Left forelimb (tissue), 1 donor: ENCODE measurements at regions not wholly inside any gene's neighbourhood (a gene's known extent, or its start where the extent isn't known, plus 50 kb on each side); places are given as distances from the start of the nearest gene placed in this dataset.

Experiments used
- DNase-seq: peaks from one replicate; pipeline ENCODE4 v3.0.0-alpha.2; 2018; ENCODE audit warnings: low spot score

DNA sequence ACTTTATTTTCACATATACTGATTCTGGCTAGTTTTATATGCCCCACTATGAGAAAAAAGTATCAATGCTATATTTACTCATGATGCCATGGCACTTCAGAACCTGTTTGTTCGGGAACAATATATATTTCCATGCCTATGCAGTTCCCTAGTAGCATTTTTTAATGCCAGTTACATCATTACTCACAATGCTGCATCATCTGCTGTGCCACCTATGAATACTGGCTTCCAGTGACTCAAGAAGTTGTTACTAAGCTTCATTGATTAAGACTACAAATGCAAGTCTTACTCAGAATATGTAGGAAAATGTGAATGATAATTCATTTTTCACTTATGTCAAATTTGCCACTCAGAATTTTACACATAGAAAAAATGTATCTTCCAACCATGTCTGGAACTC lies 97.9 kb downstream of the MAFB start:
- DNase-seq: no peak

DNA sequence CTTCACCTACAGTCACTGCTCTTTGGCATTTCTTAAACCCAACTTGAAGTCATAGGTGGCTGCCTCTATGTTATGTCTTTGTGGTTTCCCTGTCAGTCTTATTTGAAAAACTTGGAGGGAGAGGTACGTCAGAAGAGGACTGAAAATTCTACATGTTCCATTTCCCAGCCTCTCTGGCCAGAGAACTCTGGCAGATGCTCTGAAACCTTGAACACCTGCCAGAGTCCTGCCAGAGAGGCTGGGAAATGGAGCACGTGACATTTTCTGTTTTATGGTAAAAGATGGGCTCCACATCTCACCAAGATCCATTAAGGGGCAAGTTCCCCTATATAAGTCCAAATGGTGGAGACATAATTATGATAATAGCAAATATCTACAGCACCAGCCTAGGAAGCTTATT lies 99.5 kb downstream of the MAFB start:
- DNase-seq: no peak

DNA sequence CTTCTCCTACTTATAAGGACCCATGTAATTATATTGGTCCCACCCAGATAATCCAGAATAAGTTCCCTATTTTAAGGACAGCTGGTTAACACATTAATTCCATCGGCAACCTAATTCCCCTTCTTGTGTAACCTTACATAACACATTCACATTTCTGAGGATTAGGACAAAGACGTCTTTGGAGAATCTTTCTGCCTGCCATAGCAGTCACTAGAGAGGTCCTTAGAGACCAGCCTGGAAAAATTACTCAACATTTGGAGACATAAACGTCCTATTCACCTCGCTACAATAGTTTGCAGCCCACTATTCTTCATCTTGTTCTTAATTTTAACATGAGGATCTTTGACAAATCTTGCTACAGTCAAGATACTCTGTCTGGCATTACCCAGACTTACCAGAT lies 100.1 kb downstream of the MAFB start:
- DNase-seq: no peak

DNA sequence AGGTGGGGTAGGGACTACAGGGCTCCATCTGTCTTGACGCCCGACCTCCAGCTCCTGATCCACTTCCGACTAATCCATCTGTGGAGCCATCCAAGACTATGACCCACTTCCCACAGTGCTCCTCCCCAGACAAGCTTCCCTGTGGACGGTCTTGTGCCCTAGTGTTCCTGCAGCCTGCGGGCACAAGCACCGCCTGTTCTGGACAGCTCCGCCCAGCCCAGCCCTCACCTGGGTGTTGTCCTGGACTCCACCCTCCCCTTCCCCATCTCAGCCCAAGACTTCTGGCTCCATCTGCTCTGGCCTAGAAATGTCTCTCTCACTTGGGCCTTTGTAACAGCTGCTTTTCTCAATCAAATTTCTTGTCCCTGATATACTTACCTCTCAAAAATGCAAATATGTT lies 102.0 kb downstream of the MAFB start:
- DNase-seq: no peak

DNA sequence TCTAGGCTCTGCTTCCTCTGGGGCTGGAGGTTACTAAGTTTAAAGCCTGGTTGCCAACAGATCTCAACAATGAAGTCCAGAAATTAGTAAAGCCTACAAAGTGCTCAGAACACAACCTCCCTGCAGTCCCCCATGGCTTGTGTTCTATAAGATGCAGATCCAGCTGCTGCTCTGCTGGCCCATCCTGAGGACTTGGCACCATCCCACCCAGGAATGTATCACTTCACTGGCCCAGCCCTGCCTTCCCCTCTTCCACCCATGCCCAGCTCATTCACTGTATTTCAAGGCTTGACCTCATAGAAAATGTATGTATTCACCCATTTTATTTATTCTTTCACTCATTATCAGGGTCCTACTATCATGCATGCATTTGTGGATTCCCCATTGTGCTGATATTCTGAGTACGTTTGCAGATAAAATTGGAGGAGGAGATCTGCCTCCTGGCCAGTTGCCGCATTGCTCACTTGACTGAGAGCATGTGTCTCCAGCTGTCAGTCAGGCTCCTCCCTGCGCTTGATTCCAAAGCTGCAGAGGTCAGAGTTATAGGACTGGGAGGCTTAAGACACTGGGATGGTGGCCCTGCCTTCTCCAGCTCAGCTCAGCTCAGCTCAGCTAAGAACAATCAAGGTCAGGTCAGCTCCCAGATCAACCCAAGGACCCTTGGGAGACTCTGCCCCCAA lies 104.8 kb downstream of the MAFB start:
- no peak for DNase-seq

DNA sequence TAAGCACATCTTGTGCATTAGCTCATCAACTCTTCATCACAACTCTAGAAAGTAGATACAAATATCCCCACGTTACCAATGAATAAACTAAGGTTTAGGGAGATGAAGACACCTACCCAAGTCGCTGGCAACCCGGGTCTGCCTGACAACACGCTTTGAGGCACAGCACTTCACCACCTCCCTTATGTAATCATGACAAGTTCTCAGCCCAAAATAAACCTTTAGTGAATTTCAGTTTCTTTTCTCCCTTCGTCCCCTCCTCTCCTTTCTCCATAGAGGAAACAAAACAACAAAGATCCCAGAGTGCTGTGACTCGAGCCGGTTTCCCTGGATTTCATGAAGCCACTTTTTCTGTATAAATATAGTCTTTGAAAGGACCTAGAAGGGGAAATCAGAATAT lies 105.4 kb downstream of the MAFB start:
- DNase-seq: no peak

DNA sequence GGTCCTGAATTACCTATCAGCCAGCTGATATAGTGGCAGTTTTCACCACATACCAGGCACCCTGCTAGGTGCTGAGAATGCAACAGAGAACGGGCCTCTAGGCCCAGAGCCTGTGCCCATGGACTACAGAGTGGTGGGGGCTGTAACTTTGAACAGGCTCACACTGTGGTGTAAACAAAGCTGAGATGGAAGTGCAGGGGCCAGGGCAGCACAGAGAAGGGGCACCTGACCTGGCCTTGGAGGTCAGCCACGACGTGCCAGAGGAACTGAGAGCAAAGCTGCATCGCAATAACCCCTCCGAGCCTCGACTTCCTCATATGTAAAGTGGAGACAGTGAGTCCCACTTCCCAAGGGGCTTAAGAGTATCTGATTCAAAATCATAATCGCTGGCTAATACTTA lies 105.8 kb downstream of the MAFB start:
- DNase-seq: no peak

DNA sequence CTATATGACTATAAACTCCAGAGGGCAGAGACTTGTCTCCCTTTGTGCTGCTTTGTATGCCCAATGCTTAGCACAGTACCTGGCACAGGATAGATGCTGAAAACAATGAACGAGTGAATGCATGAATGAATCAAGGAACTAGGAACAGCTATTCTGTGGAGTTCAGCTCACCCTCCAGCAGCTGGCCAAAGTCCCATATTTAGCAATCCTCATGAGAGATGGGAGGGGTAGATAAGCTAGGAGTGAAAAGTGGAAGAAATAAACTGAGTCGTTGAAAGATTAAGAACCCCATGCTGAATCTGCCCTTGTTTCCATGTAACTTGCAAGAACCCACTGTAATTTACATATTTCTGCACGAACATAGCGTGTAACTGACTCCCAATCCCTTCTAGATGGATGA lies 106.5 kb downstream of the MAFB start:
- no peak for DNase-seq

DNA sequence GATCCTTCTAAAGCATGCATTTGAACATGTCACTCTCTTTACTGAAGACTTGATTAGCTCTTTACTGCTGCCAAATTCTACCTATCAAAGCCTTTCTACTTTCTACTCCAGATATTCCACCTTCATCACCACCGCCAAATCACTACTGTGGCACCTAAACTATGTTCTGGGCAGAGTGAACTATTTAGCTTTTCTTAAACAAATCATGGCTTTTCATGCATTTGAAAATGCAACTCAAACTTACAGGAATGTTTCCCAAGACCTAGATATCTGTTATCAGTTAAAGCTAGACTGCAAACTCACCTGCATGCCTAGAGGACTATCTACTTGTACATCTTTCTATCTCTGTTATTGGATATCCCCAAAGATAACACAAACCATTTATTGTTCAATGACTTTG lies 109.3 kb downstream of the MAFB start:
- DNase-seq: no peak

DNA sequence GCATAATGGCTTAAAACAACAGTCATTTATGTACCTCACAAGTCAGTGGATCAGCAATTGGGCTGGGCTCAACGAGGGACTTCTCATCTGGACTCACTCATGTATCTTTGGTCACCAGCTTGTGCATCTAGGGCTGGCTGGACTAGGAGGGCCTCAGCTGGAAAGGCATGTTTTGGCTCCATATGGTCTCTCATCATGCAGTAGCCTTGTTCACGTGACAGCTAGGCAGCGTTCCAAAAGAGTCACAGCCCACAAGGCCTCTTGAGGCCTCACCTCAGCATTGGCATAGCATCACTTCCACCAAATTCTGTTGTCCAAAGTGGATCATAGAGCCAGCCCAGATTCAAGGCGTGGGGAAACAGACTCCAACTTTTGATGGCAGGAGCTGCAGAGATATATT lies 110.1 kb downstream of the MAFB start:
- DNase-seq: no peak

DNA sequence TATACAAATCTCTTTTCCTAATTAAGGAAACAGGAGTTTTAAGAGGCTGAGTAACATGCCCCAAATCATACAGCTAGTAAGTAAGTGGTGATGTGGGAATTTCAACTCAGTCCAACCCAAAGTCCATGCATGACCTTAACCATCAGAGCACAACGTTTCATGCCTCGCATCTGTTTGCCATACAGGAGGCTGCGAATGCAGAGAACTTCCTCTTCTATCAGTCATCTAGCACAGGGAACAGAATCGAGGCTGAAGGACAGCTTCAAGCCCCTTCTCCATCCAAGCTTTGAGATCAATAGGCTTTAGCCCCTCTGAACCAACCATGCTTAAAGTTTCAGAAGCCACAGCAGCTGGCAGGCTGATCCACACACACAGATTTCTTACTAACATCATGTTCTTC lies 113.2 kb downstream of the MAFB start:
- DNase-seq: no peak

DNA sequence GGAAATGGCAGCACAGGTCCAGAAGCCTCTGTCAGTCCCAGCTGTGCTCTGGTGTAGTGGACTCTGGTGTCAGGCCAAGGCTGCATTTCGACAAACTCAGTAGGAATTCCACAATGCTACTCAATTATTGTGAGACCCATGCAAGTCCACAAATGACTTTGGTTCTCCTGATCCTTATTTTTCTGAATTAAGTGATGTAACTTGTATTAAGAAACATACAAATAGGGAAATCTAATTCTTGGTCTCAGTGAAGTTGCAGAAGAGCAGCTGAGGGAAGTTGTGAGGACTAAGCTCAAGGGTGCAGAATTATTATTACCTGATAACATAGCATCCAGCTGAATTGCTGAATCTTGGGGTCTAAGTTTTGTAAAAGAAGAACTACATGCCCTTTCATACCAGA lies 116.8 kb downstream of the MAFB start:
- no peak for DNase-seq

DNA sequence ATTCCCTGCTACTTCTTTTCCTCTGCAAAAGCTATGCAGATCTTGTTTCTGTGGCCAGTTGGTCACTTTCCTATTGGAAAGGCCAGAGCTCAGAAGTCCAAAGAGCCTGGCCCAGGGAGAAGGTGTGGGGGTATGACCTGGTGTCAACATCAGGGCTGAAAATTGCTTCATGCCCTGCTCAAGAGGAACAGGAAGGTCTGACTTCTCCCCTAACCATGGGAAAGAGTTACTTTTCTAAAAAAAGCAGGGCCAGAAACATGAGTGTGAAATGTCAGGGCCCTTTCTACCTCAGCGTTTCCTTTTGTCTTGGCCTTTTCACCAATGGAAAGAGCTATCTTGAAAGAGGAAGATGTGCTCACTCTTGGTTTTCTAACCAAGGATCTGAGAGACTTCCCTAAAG lies 117.4 kb downstream of the MAFB start:
- no peak for DNase-seq

DNA sequence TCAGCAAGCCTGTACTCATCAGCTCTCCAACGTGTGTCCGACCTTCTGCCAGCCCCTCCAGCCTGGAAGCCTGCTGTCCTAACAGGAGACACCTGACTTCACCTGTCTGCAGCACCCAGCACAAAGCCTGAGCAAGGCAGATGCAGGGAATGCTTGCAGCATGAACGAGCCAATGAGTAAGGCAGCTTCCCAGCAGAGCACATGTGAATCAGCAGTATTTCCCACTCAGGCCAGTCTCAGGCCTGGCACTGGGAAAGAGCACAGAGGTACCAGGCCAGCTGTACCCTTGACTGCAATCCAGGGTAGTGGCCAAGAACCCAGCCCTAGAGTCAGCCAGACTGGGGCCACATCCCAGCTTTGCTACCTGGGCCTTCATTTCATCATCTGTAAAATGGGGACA lies 120.8 kb downstream of the MAFB start:
- no peak for DNase-seq

DNA sequence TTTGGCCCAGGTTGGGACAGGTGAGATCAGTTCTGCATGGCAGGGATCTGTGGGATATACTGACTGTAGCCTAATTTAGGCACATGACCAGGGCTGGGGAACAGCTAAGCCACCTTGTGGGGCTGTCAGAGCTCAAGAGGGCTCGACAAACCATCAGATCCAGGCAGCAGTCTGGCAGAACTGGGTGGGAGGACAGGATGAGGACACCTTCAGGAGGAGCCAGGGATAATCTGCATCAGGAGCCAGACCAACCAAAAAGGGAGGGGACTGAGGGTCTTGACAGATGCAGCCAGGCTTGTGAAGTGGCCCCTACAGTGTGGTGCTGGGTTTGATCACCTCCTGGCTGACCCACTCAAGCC lies 123.4 kb downstream of the MAFB start:
- no peak for DNase-seq

DNA sequence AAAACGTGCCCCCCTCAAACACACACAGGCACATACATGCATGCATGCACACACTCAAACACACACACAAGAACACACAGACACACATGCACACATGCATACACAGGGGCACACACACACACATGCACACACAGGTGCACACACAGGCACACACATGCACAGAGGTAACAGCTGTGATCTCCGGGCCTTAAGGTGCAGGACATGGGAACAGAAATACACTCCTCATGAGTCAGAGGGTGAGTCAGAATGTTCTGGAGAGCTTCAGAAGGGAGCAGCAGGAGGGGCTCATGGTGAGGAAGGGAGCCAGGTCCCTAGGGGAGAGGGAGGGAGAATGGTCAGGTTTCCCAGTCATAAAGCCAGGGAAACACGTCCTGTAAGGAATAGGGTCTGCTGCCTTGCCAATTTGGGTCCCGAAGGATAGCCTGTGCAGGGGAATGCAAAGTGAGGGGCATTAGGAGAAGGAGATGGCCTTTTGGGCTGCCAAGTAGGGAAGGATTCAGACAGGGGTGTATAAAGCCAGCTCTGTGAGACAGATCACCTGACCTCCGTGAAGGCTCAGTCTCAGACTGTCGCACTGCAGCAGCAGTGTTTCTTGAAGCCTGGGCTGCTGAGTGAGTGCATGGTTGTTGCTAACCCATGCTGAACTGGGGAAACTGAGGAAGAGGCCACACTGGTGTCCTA lies 123.9 kb downstream of the MAFB start:
- DNase-seq: no peak

DNA sequence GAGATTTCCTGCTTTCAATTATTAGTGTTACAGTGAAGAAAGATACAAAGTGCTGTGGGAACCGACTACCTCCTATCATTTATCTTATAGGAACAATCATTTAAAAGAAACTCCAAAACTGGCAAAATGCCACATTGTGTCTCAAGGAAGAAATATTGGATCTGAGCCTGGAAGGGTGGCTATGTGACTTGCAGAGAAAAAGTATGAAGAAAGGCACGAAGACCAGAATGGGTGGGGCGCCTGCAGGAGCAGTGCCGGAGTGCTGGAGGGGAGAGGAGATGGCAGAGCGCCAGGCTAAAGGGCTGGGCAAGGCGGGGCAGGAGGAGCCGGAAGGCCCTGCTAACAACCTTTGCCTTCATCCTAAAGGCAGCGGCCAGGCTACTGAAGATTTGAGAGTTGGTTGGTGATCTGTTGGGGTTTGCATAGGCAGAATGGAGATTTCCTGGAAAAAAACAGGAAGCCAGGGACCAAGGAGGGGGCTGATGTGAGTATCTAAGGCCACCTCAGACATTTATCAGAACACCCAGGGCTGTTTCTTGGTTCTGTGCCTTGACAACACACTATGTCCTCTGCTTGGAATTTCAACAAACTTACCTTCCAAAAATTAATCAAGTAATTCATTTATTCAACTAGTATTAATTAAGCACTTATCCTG lies 125.6 kb downstream of the MAFB start:
- no peak for DNase-seq

DNA sequence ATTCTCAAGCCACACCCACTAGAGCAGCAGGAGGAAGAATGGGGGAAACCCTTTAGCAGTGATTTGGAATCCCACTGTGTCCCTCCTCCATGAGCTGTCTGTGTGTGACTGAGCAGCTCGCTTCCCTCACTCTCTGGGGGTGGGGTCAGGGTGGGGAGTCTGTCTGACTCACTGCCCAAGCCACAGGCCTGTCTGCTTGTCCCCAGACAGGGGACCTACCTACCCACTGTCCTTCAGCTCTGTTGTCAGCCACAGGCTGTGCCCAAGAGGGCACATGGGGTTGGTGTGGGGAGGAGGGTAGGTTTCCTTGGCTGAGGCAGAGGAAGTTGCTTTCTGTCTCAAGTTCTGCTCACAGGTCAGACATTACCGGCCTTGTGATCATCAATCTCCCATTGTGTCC lies 127.0 kb downstream of the MAFB start:
- DNase-seq: no peak

DNA sequence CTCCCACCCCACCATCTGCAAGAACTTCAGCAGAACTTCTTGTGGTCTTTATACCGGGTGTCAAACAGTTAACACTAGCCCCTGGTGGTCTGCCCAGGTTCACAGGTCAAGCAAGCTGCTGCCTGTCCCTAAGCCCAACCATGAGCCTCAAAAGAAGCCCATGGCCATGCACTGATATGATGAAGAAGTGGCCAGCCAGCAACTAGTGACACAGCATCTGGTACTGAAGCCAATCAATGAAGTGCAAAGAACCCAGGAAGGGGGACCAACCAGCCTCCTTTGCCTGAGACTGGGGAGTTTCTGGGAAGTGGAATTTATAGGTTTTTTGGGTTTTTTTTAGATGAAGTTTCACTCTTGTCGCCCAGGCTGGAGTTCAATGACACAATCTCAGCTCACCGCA lies 127.8 kb downstream of the MAFB start:
- DNase-seq: no peak

DNA sequence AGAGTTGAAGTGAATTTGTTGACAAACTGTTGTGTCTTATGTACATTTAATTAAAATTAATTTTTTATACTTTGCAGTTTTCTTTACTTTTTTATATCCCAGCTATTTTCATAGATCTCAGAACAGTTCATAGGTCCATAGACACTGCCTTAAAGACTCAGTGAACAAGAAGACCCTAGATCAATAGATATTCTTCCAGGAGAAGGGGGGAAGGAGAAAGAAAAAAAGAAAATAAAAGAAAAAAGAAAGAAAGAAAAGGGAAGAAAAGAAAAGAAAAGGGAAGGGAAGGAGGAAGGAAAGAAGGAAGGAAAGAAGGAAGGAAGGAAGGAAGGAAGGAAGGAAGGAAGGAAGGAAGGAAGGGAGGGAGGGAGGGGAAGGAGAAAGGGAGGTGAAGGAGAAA lies 130.8 kb downstream of the MAFB start:
- no peak for DNase-seq

DNA sequence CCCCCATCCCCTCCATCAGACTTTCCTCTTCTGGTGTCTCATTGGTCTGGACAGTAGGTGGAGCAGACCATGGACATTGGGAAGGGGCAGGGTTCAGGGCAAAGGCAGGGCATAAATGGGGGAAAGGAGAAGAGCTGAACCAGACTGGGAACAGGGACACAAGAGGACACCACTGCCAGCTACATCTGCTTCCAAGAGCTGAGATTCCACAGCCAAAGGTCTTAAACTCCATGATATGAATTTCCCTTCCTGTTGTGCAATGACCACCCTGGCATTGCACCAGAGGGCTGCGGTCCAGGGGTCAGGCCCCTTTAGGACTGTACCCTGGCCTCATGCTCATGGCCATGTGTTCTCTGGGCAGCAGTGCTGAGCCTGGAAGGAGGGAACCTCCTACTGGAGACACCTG lies 137.9 kb downstream of the MAFB start:
- DNase-seq: no peak

DNA sequence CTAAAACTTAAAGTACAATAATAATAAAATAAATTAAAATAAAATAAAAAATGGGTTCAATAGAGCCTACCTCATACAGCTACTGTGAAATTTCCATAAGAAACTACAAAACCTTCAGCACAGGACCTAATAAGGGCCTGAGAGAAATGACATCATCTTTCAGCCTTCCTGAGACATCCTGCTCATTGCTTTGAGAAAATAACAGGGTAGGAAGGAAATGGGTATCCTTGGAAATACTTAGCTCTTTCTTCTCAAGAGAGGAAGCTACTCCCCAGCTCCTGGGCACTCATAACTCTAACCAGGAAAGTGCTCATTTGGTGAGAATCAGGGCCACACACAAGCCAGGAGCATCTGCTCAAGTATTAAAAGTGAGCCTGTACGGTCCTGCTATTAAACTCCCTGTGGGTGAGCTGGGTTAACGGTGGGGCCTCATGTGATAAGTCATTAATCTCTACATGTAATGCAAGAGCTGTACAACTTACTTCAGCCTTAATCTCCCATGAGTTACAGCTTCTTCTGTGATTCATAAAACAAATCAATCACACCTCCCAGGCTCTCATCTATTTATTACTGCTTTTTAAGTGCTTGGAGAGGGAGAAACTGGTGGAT lies 141.4 kb downstream of the MAFB start:
- DNase-seq: no peak

DNA sequence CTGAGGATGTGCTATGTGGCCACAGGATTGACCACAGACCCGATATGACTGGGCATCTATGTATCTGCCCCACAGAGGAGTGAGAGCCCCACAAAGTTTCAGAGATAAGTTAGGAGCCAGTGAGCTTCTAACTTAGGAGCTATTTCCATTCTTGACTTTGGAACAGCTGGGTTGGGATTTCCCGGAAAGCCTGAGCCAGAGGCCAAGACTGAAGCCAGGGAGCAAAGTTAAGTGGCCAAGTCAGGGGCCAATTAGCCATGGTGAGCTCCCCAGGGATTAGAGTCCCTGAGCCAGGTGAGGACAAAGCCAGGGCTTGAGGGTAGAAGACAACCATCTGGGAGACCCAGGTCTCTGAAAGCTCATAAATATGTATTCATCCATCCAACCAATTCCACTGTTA lies 143.6 kb downstream of the MAFB start:
- DNase-seq: no peak
